DMS153 treated with DMSO at 0.1 percent for 48 hours (cell line): ENCODE measurements at regions not wholly inside any gene's neighbourhood (a gene's known extent, or its start where the extent isn't known, plus 50 kb on each side); places are given as distances from the start of the nearest gene placed in this dataset.

Source experiments
- DNase-seq: peaks from one replicate; lab custom pipeline; 2025; ENCODE audit not compliant: unreplicated experiment; lab: John Stamatoyannopoulos, UW

GRCh38 chr12:71240946-71241345 lies 83.1 kb upstream of the TSPAN8 start:
- no peak for DNase-seq

DNA sequence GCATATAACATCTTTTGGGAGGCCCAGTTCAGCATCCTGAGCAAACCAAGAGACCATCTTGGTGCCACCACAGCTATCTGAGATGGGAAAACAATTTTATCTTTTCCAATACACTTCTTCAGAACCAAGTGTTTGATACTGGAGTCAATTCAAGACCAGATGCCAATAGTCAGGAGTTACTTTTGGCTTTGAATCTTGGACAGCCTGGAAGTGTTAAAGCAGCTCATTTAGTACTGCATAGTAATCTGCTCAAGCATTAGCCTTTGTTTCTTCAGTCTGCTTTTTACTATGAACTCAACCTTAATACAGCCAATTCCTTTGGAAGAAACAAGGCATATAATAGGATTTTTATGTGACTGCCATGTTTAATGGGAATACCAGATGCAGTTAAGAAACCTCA lies 81.9 kb upstream of the TSPAN8 start:
- no peak for DNase-seq

DNA sequence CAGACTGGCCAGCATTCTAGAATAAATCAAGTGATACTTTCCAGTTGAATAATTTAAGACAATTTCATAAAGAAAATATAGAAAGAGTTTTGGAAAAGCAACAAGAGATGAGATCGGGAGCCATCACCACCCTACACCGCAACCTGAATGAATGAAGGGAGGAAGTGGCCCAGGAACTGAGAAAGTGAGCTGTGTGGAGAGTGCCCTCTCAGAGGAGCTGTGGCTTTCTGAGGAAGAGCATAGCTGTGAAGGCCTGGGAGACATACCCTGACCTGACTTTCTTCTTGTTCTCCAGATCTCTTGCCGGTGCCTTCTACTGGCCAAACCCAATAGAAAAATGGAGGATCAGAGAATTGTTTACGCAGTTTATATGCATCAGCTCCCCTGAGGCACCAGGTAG lies 79.3 kb upstream of the TSPAN8 start:
- DNase-seq, result no peak

GRCh38 chr12:71236133-71236660 lies 78.4 kb upstream of the TSPAN8 start:
- DNase-seq, result no peak

GRCh38 chr12:71233083-71233482 lies 75.3 kb upstream of the TSPAN8 start:
- DNase-seq, result no peak

- no peak for DNase-seq
Observed at GRCh38 chr12:71230542-71230941, 72.7 kb upstream of the TSPAN8 start.

DNA sequence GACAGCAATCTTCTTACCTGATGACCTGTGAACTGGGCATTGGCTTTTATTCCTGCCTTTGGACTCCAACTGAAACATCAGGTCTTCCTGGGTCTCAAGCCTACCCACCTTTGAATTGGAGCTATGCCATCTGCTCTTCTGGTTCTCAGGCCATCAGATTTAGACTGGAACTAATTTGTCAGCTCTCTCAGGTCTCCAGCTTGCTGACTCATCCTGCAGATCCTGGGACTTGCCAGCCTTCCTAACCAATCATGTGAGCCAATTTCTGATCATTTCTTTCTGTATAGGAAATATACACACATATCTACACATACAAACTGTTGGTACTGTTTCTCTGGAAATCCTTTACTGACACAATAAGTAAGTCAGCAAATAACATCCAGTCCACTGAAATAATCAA lies 65.3 kb upstream of the TSPAN8 start:
- no peak for DNase-seq

- no peak for DNase-seq
Observed at GRCh38 chr12:71222436-71222835, 64.6 kb upstream of the TSPAN8 start.

GRCh38 chr12:71220260-71220659 lies 62.5 kb upstream of the TSPAN8 start:
- DNase-seq, result no peak

GRCh38 chr12:71219224-71219623 lies 61.4 kb upstream of the TSPAN8 start:
- no peak for DNase-seq

- DNase-seq, result no peak
Observed at GRCh38 chr12:71218616-71219015, 60.8 kb upstream of the TSPAN8 start.

DNA sequence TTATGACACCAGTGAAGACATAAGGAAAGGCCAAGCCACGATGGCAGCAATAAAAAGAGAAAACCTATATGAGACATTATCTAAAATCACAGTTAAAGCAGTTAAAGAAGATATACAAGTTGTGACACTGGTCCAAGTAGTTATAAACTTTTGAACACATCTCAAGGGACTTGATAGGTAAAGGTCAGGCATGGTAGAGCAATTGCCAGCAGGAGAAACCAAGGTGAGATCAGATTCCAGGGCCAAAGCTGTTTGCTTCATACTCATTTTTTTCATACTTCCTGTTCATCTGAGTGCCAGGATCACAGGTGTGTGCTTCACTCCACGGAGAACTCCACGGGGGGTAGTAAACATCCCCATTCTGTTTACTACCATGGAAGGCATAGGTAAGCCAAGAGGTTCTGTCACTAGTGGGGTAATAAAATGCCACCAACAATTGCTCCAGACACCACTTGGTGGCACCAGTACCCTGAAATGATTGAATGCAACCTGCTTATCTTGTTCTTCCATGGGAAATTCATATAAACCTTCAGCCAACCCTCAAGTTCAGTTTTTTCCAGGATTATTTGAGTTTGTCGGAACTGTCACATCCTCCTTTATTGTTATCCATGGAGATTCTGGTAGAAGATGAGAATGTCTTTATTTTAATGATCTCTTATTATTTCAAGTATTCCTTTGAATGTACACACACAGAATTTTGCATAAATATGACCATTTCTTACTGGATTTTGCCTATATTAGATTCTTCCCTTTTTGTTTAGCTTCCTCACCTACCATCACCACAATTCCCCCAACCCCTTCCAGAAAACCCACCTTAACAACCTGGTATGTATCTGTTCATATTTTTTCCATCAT lies 59.2 kb upstream of the TSPAN8 start:
- peak; percentile 67 for DNase-seq

DNA sequence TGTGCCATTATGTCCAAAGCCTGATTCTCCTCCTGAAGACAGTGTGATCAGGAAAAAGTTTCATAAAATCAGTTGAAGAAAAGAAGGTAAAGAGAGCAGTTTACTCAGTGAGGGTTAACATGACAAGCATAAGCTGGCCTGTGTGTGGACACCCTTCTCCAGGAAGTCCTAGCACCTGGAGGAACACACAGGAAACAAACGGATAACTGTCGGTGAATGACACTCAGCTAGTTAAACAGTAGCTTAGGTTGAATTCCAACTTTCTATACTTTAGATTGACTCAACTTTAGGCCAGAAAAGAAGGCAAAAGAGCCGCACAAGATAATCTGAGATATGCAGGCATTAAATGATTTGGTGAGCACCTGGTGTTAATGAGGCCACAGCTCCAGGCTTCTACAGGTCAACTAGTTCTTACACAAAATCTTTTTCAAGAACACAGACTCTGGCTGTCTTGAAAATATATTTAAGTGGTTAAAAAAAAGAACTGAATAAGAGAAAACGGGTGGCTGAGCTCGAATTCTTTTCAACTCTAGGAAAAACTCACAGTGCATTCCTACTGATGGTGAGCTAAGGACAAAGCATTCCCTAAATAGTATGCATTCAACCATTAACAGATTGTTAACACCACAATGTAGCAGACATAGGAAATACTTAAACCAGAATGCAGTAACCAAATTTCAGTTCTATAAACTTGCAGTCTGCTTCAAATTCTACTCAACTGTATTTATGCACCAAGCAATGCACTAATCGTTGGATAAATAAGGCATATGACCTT lies 56.9 kb upstream of the TSPAN8 start:
- DNase-seq, result no peak

DNA sequence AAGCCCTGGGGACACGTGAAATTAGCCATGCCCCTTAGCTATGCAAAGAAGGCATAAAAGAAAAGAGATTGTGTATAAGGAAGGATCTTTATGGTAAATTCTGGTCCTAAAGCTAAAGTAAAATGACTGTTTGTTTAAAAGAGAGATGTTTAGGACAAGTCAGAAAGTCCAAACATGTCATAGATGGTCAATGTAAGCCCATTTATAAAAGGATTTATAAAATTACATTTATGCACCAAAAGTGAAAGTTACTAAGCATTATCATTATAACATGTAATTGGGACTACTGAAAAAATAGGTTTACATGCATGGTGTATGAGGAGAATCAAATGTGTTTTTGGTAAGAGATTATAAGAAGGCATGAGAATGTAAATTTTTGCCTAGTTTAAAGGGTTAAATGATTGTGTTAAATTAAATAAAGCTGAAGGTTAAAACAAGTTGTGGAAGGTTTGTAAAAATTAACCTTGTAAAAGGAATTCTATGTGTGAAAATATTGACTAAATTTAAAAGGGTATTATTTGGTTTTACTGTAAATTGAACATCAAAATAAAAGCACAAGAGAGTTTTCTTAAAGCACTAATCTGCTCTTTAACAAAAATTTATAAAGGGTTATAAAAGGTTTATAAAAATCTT lies 50.4 kb upstream of the TSPAN8 start:
- DNase-seq, result no peak
